H9 (cell line): ENCODE measurements at regions not wholly inside any gene's neighbourhood (a gene's known extent, or its start where the extent isn't known, plus 50 kb on each side); places are given as distances from the start of the nearest gene placed in this dataset.

Experiments used
- DNase-seq: peaks from one replicate; pipeline ENCODE4 v3.0.0-alpha.2; 2017
- H2AFZ ChIP-seq: one replicate; pipeline ENCODE4 v1.6.1; 2013; ENCODE audit warnings: mild to moderate bottlenecking, low read length, control low read depth, moderate library complexity
- H2AK5ac ChIP-seq: 2 replicates; pipeline ENCODE4 v1.6.1; 2013; ENCODE audit warnings: low read length, control low read depth, mixed read lengths; ENCODE audit not compliant: insufficient read length
- H2BK120ac ChIP-seq: one replicate; pipeline ENCODE4 v1.6.1; 2013; ENCODE audit warnings: low read depth, mild to moderate bottlenecking, low read length, control low read depth, inconsistent platforms; ENCODE audit not compliant: poor library complexity, severe bottlenecking
- H2BK12ac ChIP-seq: 2 replicates; pipeline ENCODE4 v1.6.1; 2013; ENCODE audit warnings: low read length, control low read depth, mixed read lengths, low read depth; ENCODE audit not compliant: insufficient read length
- H2BK15ac ChIP-seq: 2 replicates; pipeline ENCODE4 v1.6.1; 2013; ENCODE audit warnings: low read depth, low read length, control low read depth
- H2BK20ac ChIP-seq: one replicate; pipeline ENCODE4 v1.6.1; 2013; ENCODE audit warnings: low read depth, mild to moderate bottlenecking, low read length, control low read depth, inconsistent platforms; ENCODE audit not compliant: poor library complexity, severe bottlenecking
- H2BK5ac ChIP-seq: 2 replicates; pipeline ENCODE4 v1.6.1; 2013; ENCODE audit warnings: low read length, control low read depth, mixed read lengths; ENCODE audit not compliant: insufficient read length
- H3K14ac ChIP-seq: 2 replicates; pipeline ENCODE4 v1.6.1; 2013; ENCODE audit warnings: low read length, control low read depth; ENCODE audit not compliant: insufficient read depth
- H3K18ac ChIP-seq: 2 replicates; pipeline ENCODE4 v1.6.1; 2013; ENCODE audit warnings: low read depth, mild to moderate bottlenecking, mixed read lengths, low read length, control low read depth; ENCODE audit not compliant: insufficient read length
- H3K23ac ChIP-seq: 2 replicates; pipeline ENCODE4 v1.6.1; 2013; ENCODE audit warnings: low read length, control low read depth, mixed read lengths, low read depth; ENCODE audit not compliant: insufficient read length
- H3K23me2 ChIP-seq: 2 replicates; pipeline ENCODE4 v1.6.1; 2013; ENCODE audit warnings: low read depth, mild to moderate bottlenecking, mixed read lengths, low read length, control low read depth; ENCODE audit not compliant: insufficient read length, poor library complexity, severe bottlenecking
- H3K27ac ChIP-seq: 2 replicates; pipeline ENCODE4 v1.5.1; 2013; ENCODE audit warnings: low read length, control low read depth, mixed read lengths, low read depth; ENCODE audit not compliant: insufficient read length
- H3K27me3 ChIP-seq: 2 replicates; pipeline ENCODE4 v1.6.1; 2013; ENCODE audit warnings: low read length, control low read depth, inconsistent platforms; ENCODE audit not compliant: insufficient read depth
- H3K4ac ChIP-seq: 2 replicates; pipeline ENCODE4 v1.6.1; 2013; ENCODE audit warnings: low read depth, mild to moderate bottlenecking, control low read depth, inconsistent platforms, low read length, moderate library complexity
- H3K4me1 ChIP-seq: 2 replicates; pipeline ENCODE4 v1.6.1; 2013; ENCODE audit warnings: low read length, control low read depth, inconsistent platforms; ENCODE audit not compliant: insufficient read depth
- H3K4me2 ChIP-seq: 2 replicates; pipeline ENCODE4 v1.6.1; 2013; ENCODE audit warnings: low read length, control low read depth, mixed read lengths; ENCODE audit not compliant: insufficient read length, insufficient read depth
- H3K56ac ChIP-seq: 2 replicates; pipeline ENCODE4 v1.6.1; 2013; ENCODE audit warnings: low read depth, mild to moderate bottlenecking, mixed read lengths, low read length, control low read depth; ENCODE audit not compliant: insufficient read length
- H3K79me1 ChIP-seq: 2 replicates; pipeline ENCODE4 v1.6.1; 2013; ENCODE audit warnings: low read depth, mild to moderate bottlenecking, moderate library complexity, low read length, control low read depth, inconsistent platforms; ENCODE audit not compliant: insufficient read depth, poor library complexity, severe bottlenecking
- H3K79me2 ChIP-seq: 2 replicates; pipeline ENCODE4 v1.6.1; 2013; ENCODE audit warnings: low read length, control low read depth, inconsistent platforms; ENCODE audit not compliant: insufficient read depth
- H3K9ac ChIP-seq: 2 replicates; pipeline ENCODE4 v1.6.1; 2013; ENCODE audit warnings: low read length, control low read depth, mixed read lengths; ENCODE audit not compliant: insufficient read length; ENCODE audit errors: extremely low read depth
- H3K9me3 ChIP-seq: one replicate; pipeline ENCODE4 v1.6.1; 2013; ENCODE audit warnings: low read depth, low read length, inconsistent platforms; ENCODE audit not compliant: control insufficient read depth
- H3T11ph ChIP-seq: one replicate; pipeline ENCODE4 v1.6.1; 2013; ENCODE audit warnings: mild to moderate bottlenecking, low read length, control low read depth, inconsistent platforms
- H4K20me1 ChIP-seq: one replicate; pipeline ENCODE4 v1.6.1; 2013; ENCODE audit not compliant: control insufficient read depth, insufficient read length, insufficient read depth
- H4K5ac ChIP-seq: 2 replicates; pipeline ENCODE4 v1.6.1; 2013; ENCODE audit warnings: low read depth, mild to moderate bottlenecking, mixed read lengths, low read length, control low read depth; ENCODE audit not compliant: insufficient read length
- H4K8ac ChIP-seq: replicated peaks from 2 replicates; pipeline ENCODE4 v1.6.1; 2013; ENCODE audit warnings: low read length, control low read depth, mixed read lengths, low read depth; ENCODE audit not compliant: insufficient read length
- H4K91ac ChIP-seq: 2 replicates; pipeline ENCODE4 v1.6.1; 2013; ENCODE audit warnings: low read depth, mild to moderate bottlenecking, moderate library complexity, mixed read lengths, low read length, control low read depth; ENCODE audit not compliant: insufficient read length
- H3K27ac Mint-ChIP-seq, 3 experiments: 2 replicates in 2 of 3; 3 replicates in 1 of 3; pipeline ENCODE4 v1.8.0; 2020 to 2021; ENCODE audit warnings: mixed read lengths in 3 of 3, mild to moderate bottlenecking in 1 of 3, moderate library complexity in 1 of 3
- H3K27me3 Mint-ChIP-seq: 2 replicates; pipeline ENCODE4 v1.8.0; 2021; ENCODE audit warnings: low read depth, mild to moderate bottlenecking, moderate library complexity, mixed read lengths
- H3K36me3 Mint-ChIP-seq, 3 experiments: 2 replicates in 2 of 3; 3 replicates in 1 of 3; pipeline ENCODE4 v1.8.0; 2020 to 2021; ENCODE audit warnings: low read depth in 3 of 3, mixed read lengths in 3 of 3; ENCODE audit not compliant: insufficient read depth in 1 of 3
- H3K4me1 Mint-ChIP-seq, 2 experiments: 2 replicates each; pipeline ENCODE4 v1.8.0; 2020; ENCODE audit warnings: mixed read lengths in 2 of 2
- H3K4me3 Mint-ChIP-seq, 2 experiments: 2 replicates in 1 of 2; 3 replicates in 1 of 2; pipeline ENCODE4 v1.8.0; 2020 to 2021; ENCODE audit warnings: mild to moderate bottlenecking in 2 of 2, mixed read lengths in 2 of 2, moderate library complexity in 1 of 2
- H3K9me3 Mint-ChIP-seq, 2 experiments: 2 replicates in 1 of 2; 3 replicates in 1 of 2; pipeline ENCODE4 v1.8.0; 2020; ENCODE audit warnings: mild to moderate bottlenecking in 2 of 2, mixed read lengths in 2 of 2, moderate library complexity in 1 of 2
- WGBS: extraction: QIAGEN DNeasy Blood & Tissue Kit; methylation state at CpG from one replicate; pipeline ENCODE4 v1.1.7; 2013; ENCODE audit warnings: missing lambda C conversion rate, low lambda C conversion rate, mixed read lengths; ENCODE audit not compliant: insufficient read length; ENCODE audit errors: extremely low coverage; 5-methylcytosine and 5-hydroxymethylcytosine counted together
- TF ChIP-seq, protein P1 (sequence below): fragments of 200-600 bp; sonication (generic); conservative IDR thresholded peaks from 3 replicates; pipeline ENCODE4 v1.8.0; 2021; ENCODE audit warnings: antibody characterized with exemption, mild to moderate bottlenecking

DNA sequence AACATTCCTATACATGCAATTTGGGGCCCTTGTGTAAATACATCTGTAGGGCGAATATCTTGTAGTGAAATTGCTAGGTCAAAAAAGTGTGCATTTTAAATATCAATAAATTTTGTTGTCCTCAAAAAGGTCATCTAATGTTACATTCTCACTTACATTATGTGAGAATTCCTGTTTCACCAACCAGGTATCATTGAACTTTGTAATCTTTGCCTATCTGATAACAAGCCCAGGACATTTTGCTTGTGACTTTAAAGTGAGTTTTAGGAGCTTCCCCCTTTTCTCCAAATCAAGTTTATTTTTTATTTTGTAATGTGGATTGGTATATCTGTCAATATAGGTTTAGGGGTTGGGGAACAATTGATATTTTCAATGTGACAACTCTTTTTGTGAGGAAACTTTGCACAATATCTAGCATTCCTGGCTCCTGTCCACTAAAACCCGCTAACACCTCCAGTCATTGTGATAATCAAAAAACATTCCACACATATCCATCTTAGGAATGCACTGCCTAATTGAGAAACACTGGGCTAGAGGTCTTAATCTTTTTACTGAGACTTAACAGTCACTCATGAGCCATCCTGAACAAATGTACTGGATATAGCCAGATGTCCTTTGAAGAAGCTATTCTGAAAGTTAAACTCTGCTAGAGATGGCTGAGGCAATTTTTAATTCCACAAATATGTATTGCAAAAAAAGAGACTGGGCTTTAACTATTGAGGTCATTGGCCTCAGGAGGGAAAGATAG is 72.5 kb upstream of the SLC1A1 start:
- H3K79me2 ChIP-seq, result no peaks in the 10 kb centered on the region
- no peak overlapping the region for H2BK15ac ChIP-seq
- H4K8ac ChIP-seq, result no peak overlapping the region
- no peak overlapping the region for H3K14ac ChIP-seq
- H3K79me1 ChIP-seq, result no peaks in the 10 kb centered on the region
- WGBS, result no CpG with 5 or more reads among the region's 2 CpGs
- H3K9ac ChIP-seq, result no peak overlapping the region
- Mint-ChIP-seq H3K4me3 (no peak overlapping the region), H3K9me3 (no peaks in the 10 kb centered on the region), H3K27ac (no peak overlapping the region), H3K27me3 (no peaks in the 10 kb centered on the region), H3K4me1 (peaks cover 4 to 7% of the 10 kb centered on the region in 2 experiments; a peak in 3 of 4 replicates), H3K36me3 (no peaks in the 10 kb centered on the region)
- no peaks in the 10 kb centered on the region for H4K20me1 ChIP-seq
- DNase-seq, result no peak
- no peaks in the 10 kb centered on the region for H3K27me3 ChIP-seq
- H3K9me3 ChIP-seq, result no peaks in the 10 kb centered on the region
- no peak overlapping the region for H3K56ac ChIP-seq
- H3K27ac ChIP-seq, result no peak overlapping the region
- no peaks in the 10 kb centered on the region for H3K4me1 ChIP-seq
- H2BK5ac ChIP-seq, result no peak overlapping the region
- H3K23me2 ChIP-seq, result no peaks in the 10 kb centered on the region
- H2BK20ac ChIP-seq, result no peak overlapping the region
- TF ChIP-seq, protein P1, sequence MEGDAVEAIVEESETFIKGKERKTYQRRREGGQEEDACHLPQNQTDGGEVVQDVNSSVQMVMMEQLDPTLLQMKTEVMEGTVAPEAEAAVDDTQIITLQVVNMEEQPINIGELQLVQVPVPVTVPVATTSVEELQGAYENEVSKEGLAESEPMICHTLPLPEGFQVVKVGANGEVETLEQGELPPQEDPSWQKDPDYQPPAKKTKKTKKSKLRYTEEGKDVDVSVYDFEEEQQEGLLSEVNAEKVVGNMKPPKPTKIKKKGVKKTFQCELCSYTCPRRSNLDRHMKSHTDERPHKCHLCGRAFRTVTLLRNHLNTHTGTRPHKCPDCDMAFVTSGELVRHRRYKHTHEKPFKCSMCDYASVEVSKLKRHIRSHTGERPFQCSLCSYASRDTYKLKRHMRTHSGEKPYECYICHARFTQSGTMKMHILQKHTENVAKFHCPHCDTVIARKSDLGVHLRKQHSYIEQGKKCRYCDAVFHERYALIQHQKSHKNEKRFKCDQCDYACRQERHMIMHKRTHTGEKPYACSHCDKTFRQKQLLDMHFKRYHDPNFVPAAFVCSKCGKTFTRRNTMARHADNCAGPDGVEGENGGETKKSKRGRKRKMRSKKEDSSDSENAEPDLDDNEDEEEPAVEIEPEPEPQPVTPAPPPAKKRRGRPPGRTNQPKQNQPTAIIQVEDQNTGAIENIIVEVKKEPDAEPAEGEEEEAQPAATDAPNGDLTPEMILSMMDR, result no peak
- H3K4me2 ChIP-seq, result no peak overlapping the region
- no peak overlapping the region for H3K23ac ChIP-seq
- no peak overlapping the region for H3K4ac ChIP-seq
- no peak overlapping the region for H4K5ac ChIP-seq
- H2BK12ac ChIP-seq, result no peak overlapping the region
- no peak overlapping the region for H2BK120ac ChIP-seq
- no peak overlapping the region for H3T11ph ChIP-seq
- no peak overlapping the region for H4K91ac ChIP-seq
- H3K18ac ChIP-seq, result no peak overlapping the region
- no peak overlapping the region for H2AFZ ChIP-seq
- no peak overlapping the region for H2AK5ac ChIP-seq
